MM.1S (cell line): ENCODE measurements at regions not wholly inside any gene's neighbourhood (a gene's known extent, or its start where the extent isn't known, plus 50 kb on each side); places are given as distances from the start of the nearest gene placed in this dataset.
"Not testable (repeated sequence)": the region's sequence is repeated elsewhere in the genome, so short reads cannot be mapped to it uniquely, and the experiment has no call there.

Source experiments
- CTCF ChIP-seq: fragments of 300-600 bp; sonication (generic); IDR thresholded peaks from 2 replicates; pipeline ENCODE4 v1.5.1; 2016; ENCODE audit warnings: antibody characterized with exemption, low read length, mixed read lengths
- EZH2 ChIP-seq: fragments of 300-600 bp; sonication (generic); optimal IDR thresholded peaks from 2 replicates; pipeline ENCODE3; 2017; ENCODE audit warnings: low read depth, mild to moderate bottlenecking, antibody characterized with exemption, low read length, mixed read lengths
- EZH2phosphoT487 ChIP-seq: fragments of 300-600 bp; sonication (generic); IDR thresholded peaks from 2 replicates; pipeline ENCODE4 v1.6.1; 2018; ENCODE audit warnings: antibody characterized with exemption, low read length

GRCh38 chr4:77300996-77301395, 144.0 kb downstream of the CCNG2 start:
- TF ChIP-seq EZH2, CTCF, EZH2phosphoT487: not testable (repeated sequence)
